Right atrium auricular region (tissue), 2 donors: ENCODE measurements at regions not wholly inside any gene's neighbourhood (a gene's known extent, or its start where the extent isn't known, plus 50 kb on each side); places are given as distances from the start of the nearest gene placed in this dataset.
"Not testable (repeated sequence)": the region's sequence is repeated elsewhere in the genome, so short reads cannot be mapped to it uniquely, and the experiment has no call there.

Experiments
- DNase-seq: peaks from one replicate; pipeline ENCODE4 v3.0.0-alpha.2; 2019; ENCODE audit warnings: low spot score
- H3K27ac ChIP-seq, 2 donors: fragments of 200-600 bp; sonication (generic); 1 replicate in 1 of 2; 2 replicates in 1 of 2; pipeline ENCODE4 v1.5.1; 2016 to 2019
- H3K27me3 ChIP-seq, 2 donors: fragments of 200-600 bp; sonication (generic); one replicate each; pipeline versions ENCODE4 v1.5.1 to v1.6.0; 2017 to 2019
- H3K36me3 ChIP-seq: fragments of 200-600 bp; sonication (generic); one replicate; pipeline ENCODE4 v1.5.1; 2016
- H3K4me1 ChIP-seq, 2 donors: fragments of 200-600 bp; sonication (generic); one replicate each; pipeline versions ENCODE4 v1.5.1 to v1.6.0; 2017 to 2019
- H3K4me3 ChIP-seq, 2 donors: fragments of 200-600 bp; sonication (generic); 1 replicate in 1 of 2; 2 replicates in 1 of 2; pipeline ENCODE4 v1.5.1; 2017 to 2019; ENCODE audit warnings: mild to moderate bottlenecking in 1 of 2, moderate library complexity in 1 of 2
- H3K9me3 ChIP-seq, 2 donors: fragments of 200-600 bp; sonication (generic); one replicate each; pipeline ENCODE4 v1.5.1; 2019
- CTCF ChIP-seq, 2 donors: fragments of 200-600 bp; sonication (generic); IDR thresholded peaks; one replicate each; pipeline ENCODE4 v1.5.1; 2019; ENCODE audit warnings: antibody characterized with exemption in 2 of 2

- no peaks in the 10 kb centered on the region for H3K36me3 ChIP-seq
- H3K4me1 ChIP-seq: no peaks in the 10 kb centered on the region
- H3K9me3 ChIP-seq: no peaks in the 10 kb centered on the region
- no peak for DNase-seq
- H3K27ac ChIP-seq: no peak overlapping the region
- H3K27me3 ChIP-seq: no peaks in the 10 kb centered on the region
- H3K4me3 ChIP-seq: no peak overlapping the region
- TF ChIP-seq CTCF (IDR thresholded peaks at IDR 0.05): no peak
Measured at GRCh38 chr19:28318469-28319179, 894.3 kb downstream of the UQCRFS1 start.

- Histone ChIP-seq H3K4me3 (no peak overlapping the region), H3K36me3 (no peaks in the 10 kb centered on the region), H3K27me3 (no peaks in the 10 kb centered on the region), H3K4me1 (no peaks in the 10 kb centered on the region), H3K27ac (no peak overlapping the region), H3K9me3 (no peaks in the 10 kb centered on the region)
- no peak for TF ChIP-seq CTCF (IDR thresholded peaks at IDR 0.05)
- DNase-seq: no peak
Measured at GRCh38 chr19:28316464-28316863, 896.5 kb downstream of the UQCRFS1 start.

GRCh38 chr19:28314756-28315155 lies 898.2 kb downstream of the UQCRFS1 start:
- Histone ChIP-seq H3K4me3 (no peak overlapping the region), H3K27me3 (no peaks in the 10 kb centered on the region), H3K9me3 (no peaks in the 10 kb centered on the region), H3K4me1 (no peaks in the 10 kb centered on the region), H3K27ac (no peak overlapping the region), H3K36me3 (no peaks in the 10 kb centered on the region)
- no peak for DNase-seq
- no peak for TF ChIP-seq CTCF (IDR thresholded peaks at IDR 0.05)

- H3K27ac ChIP-seq: no peak overlapping the region
- H3K27me3 ChIP-seq: no peaks in the 10 kb centered on the region
- TF ChIP-seq CTCF (IDR thresholded peaks at IDR 0.05): no peak
- no peaks in the 10 kb centered on the region for H3K36me3 ChIP-seq
- H3K4me3 ChIP-seq: no peak overlapping the region
- no peaks in the 10 kb centered on the region for H3K4me1 ChIP-seq
- H3K9me3 ChIP-seq: no peaks in the 10 kb centered on the region
- DNase-seq: no peak
Measured at GRCh38 chr19:28314287-28314686, 898.7 kb downstream of the UQCRFS1 start.

GRCh38 chr19:28313633-28314032 lies 899.3 kb downstream of the UQCRFS1 start:
- no peaks in the 10 kb centered on the region for H3K9me3 ChIP-seq
- no peaks in the 10 kb centered on the region for H3K36me3 ChIP-seq
- no peak overlapping the region for H3K27ac ChIP-seq
- no peak for TF ChIP-seq CTCF (IDR thresholded peaks at IDR 0.05)
- no peaks in the 10 kb centered on the region for H3K4me1 ChIP-seq
- no peak overlapping the region for H3K4me3 ChIP-seq
- H3K27me3 ChIP-seq: no peaks in the 10 kb centered on the region
- no peak for DNase-seq

- Histone ChIP-seq H3K4me1 (no peaks in the 10 kb centered on the region), H3K4me3 (no peak overlapping the region), H3K9me3 (no peaks in the 10 kb centered on the region), H3K27me3 (no peaks in the 10 kb centered on the region), H3K36me3 (no peaks in the 10 kb centered on the region), H3K27ac (no peak overlapping the region)
- DNase-seq: no peak
- no peak for TF ChIP-seq CTCF (IDR thresholded peaks at IDR 0.05)
Measured at GRCh38 chr19:28312269-28312668, 900.7 kb downstream of the UQCRFS1 start.

GRCh38 chr19:28310829-28311228 lies 902.1 kb downstream of the UQCRFS1 start:
- not testable (repeated sequence) for H3K27me3 ChIP-seq, H3K4me3 ChIP-seq, H3K9me3 ChIP-seq, DNase-seq, H3K27ac ChIP-seq, H3K36me3 ChIP-seq, H3K4me1 ChIP-seq
